ENCODE measurements at regions not wholly inside any gene's neighbourhood (a gene's known extent, or its start where the extent isn't known, plus 50 kb on each side); places are given as distances from the start of the nearest gene placed in this dataset.

- H3K36me3 ChIP-seq (ENCODE audit: insufficient read depth, low read length): no peaks in the 10 kb centered on the region
- TF ChIP-seq CTCF (conservative IDR thresholded peaks at IDR 0.05; ENCODE audit: low read length) (no peak), EZH2phosphoT487 (IDR thresholded peaks at IDR 0.05; ENCODE audit: borderline replicate concordance, low read depth, low read length) (no peak)
- CTCF ChIA-PET (ENCODE audit: unreplicated experiment): no interaction called here
Measured at GRCh38 chr5:68770551-68770950, 323.3 kb upstream of the SLC30A5 start.

GRCh38 chr5:68771221-68771620, 322.6 kb upstream of the SLC30A5 start:
- Histone ChIP-seq H4K20me1 (ENCODE audit: insufficient read depth, low read length) (no peaks in the 10 kb centered on the region), H3K27ac (ENCODE audit: low read depth, low read length, poor library complexity, severe bottlenecking) (no peak overlapping the region), H3K4me1 (ENCODE audit: insufficient read depth, low read length, poor library complexity, severe bottlenecking) (no peaks in the 10 kb centered on the region), H2AFZ (ENCODE audit: low read length) (no peak overlapping the region), H3K4me3 (ENCODE audit: low read depth, low read length, poor library complexity, severe bottlenecking) (no peak overlapping the region), H3K79me2 (ENCODE audit: insufficient read depth, low read depth, low read length) (no peaks in the 10 kb centered on the region), H3K9me3 (ENCODE audit: low read length) (no peaks in the 10 kb centered on the region), H3K4me2 (ENCODE audit: low read length) (no peak overlapping the region), H3K9me2 (ENCODE audit: insufficient read depth, low read length) (no peaks in the 10 kb centered on the region; the same call in 1 of the 2 replicates), H3K36me3 (ENCODE audit: insufficient read depth, low read length) (no peaks in the 10 kb centered on the region)
- TF ChIP-seq CTCF (conservative IDR thresholded peaks at IDR 0.05; ENCODE audit: low read length) (no peak), EZH2phosphoT487 (IDR thresholded peaks at IDR 0.05; ENCODE audit: borderline replicate concordance, low read depth, low read length) (no peak)
- no peak for DNase-seq (ENCODE audit: low spot score)
- intact Hi-C loops (cut with micrococcal nuclease; ENCODE audit: unreplicated experiment): no loop called here
- ChIA-PET CTCF (ENCODE audit: unreplicated experiment) (no interaction called here), POLR2A (interaction anchor here (0.6 kb wide), 1 partner anchor 85 kb away, joined by 3 read pairs; no protein-coding TSS in a partner anchor)
- BruUV-seq (replicated peaks): no TSS peak

More at GRCh38 chr5:68770551-68770950, 323.3 kb upstream of the SLC30A5 start:
- H2AFZ ChIP-seq (ENCODE audit: low read length): no peak overlapping the region
- no peak overlapping the region for H3K27ac ChIP-seq (ENCODE audit: low read depth, low read length, poor library complexity, severe bottlenecking)
- BruUV-seq (replicated peaks): no TSS peak
- POLR2A ChIA-PET: no interaction called here
- no peak for DNase-seq (ENCODE audit: low spot score)
- no peaks in the 10 kb centered on the region for H3K4me1 ChIP-seq (ENCODE audit: insufficient read depth, low read length, poor library complexity, severe bottlenecking)
- no peak overlapping the region for H3K4me2 ChIP-seq (ENCODE audit: low read length)
- no peaks in the 10 kb centered on the region for H3K79me2 ChIP-seq (ENCODE audit: insufficient read depth, low read depth, low read length)
- intact Hi-C loops (cut with micrococcal nuclease; ENCODE audit: unreplicated experiment): no loop called here
- H3K9me3 ChIP-seq (ENCODE audit: low read length): no peaks in the 10 kb centered on the region
- H4K20me1 ChIP-seq (ENCODE audit: insufficient read depth, low read length): no peaks in the 10 kb centered on the region
- no peak overlapping the region for H3K4me3 ChIP-seq (ENCODE audit: low read depth, low read length, poor library complexity, severe bottlenecking)
- no peaks in the 10 kb centered on the region; the same call in 1 of the 2 replicates for H3K9me2 ChIP-seq (ENCODE audit: insufficient read depth, low read length)

- no peaks in the 10 kb centered on the region; the same call in 1 of the 2 replicates for H3K9me2 ChIP-seq (ENCODE audit: insufficient read depth, low read length)
- no peak for DNase-seq (ENCODE audit: low spot score)
- H2AFZ ChIP-seq (ENCODE audit: low read length): no peak overlapping the region
- TF ChIP-seq CTCF (conservative IDR thresholded peaks at IDR 0.05; ENCODE audit: low read length) (no peak), EZH2phosphoT487 (IDR thresholded peaks at IDR 0.05; ENCODE audit: borderline replicate concordance, low read depth, low read length) (no peak)
- no peak overlapping the region for H3K4me2 ChIP-seq (ENCODE audit: low read length)
- H3K4me3 ChIP-seq (ENCODE audit: low read depth, low read length, poor library complexity, severe bottlenecking): no peak overlapping the region
- intact Hi-C loops (cut with micrococcal nuclease; ENCODE audit: unreplicated experiment): no loop called here
- H3K9me3 ChIP-seq (ENCODE audit: low read length): no peaks in the 10 kb centered on the region
- no peaks in the 10 kb centered on the region for H3K4me1 ChIP-seq (ENCODE audit: insufficient read depth, low read length, poor library complexity, severe bottlenecking)
- ChIA-PET CTCF (ENCODE audit: unreplicated experiment) (no interaction called here), POLR2A (interaction anchor here (0.6 kb wide), 1 partner anchor 84 kb away, joined by 3 read pairs; no protein-coding TSS in a partner anchor)
- no peaks in the 10 kb centered on the region for H4K20me1 ChIP-seq (ENCODE audit: insufficient read depth, low read length)
- no peaks in the 10 kb centered on the region for H3K79me2 ChIP-seq (ENCODE audit: insufficient read depth, low read depth, low read length)
- H3K27ac ChIP-seq (ENCODE audit: low read depth, low read length, poor library complexity, severe bottlenecking): no peak overlapping the region
- BruUV-seq (replicated peaks): no TSS peak
- no peaks in the 10 kb centered on the region for H3K36me3 ChIP-seq (ENCODE audit: insufficient read depth, low read length)
Measured at GRCh38 chr5:68771732-68772131, 322.1 kb upstream of the SLC30A5 start.
